HepG2 (cell line): ENCODE measurements at regions not wholly inside any gene's neighbourhood (a gene's known extent, or its start where the extent isn't known, plus 50 kb on each side); places are given as distances from the start of the nearest gene placed in this dataset.

Source experiments
- GPN1 ChIP-seq: sonication (generic); formaldehyde crosslinking; IDR thresholded peaks from 2 replicates; pipeline ENCODE4 v1.5.1; 2020; ENCODE audit warnings: missing genetic modification reagents, borderline replicate concordance
- HMGA1 ChIP-seq: sonication (generic); formaldehyde crosslinking; conservative IDR thresholded peaks from 2 replicates; pipeline ENCODE4 v1.4.0; 2020; ENCODE audit warnings: missing genetic modification reagents
- JUND ChIP-seq: sonication (generic); formaldehyde crosslinking; IDR thresholded peaks from 2 replicates; pipeline ENCODE4 v1.8.0; 2022; ENCODE audit warnings: mild to moderate bottlenecking, missing genetic modification reagents
- KIAA2018 ChIP-seq: sonication (generic); formaldehyde crosslinking; IDR thresholded peaks from 2 replicates; pipeline ENCODE4 v1.5.0; 2020; ENCODE audit warnings: mild to moderate bottlenecking, missing genetic modification reagents, borderline replicate concordance
- NFKBIZ ChIP-seq: IDR thresholded peaks from 2 replicates; pipeline ENCODE4 v1.6.1; 2018; ENCODE audit warnings: missing genetic modification reagents, missing compliant biosample characterization
- PTBP1 ChIP-seq: fragments of 200-400 bp; formaldehyde crosslinking; IDR thresholded peaks from 2 replicates; pipeline ENCODE4 v1.6.1; 2018; ENCODE audit warnings: low read length, low read depth; ENCODE audit not compliant: poor library complexity, severe bottlenecking
- ZNF20 ChIP-seq: sonication (generic); formaldehyde crosslinking; IDR thresholded peaks from 2 replicates; pipeline ENCODE4 v1.4.0; 2020; ENCODE audit warnings: mild to moderate bottlenecking, moderate library complexity, missing genetic modification reagents
- ZNF777 ChIP-seq: sonication (generic); formaldehyde crosslinking; IDR thresholded peaks from 2 replicates; pipeline ENCODE4 v1.4.0; 2020; ENCODE audit warnings: missing genetic modification reagents

- TF ChIP-seq KIAA2018 (CRISPR knock-in tag) (no peak), GPN1 (CRISPR knock-in tag) (no peak), PTBP1 (no peak), ZNF20 (no peak), NFKBIZ (CRISPR knock-in tag) (no peak), HMGA1 (CRISPR knock-in tag) (no peak), JUND (CRISPR knock-in tag) (no peak), ZNF777 (CRISPR knock-in tag) (no peak)
Measured at GRCh38 chr11:20221566-20221965, 61.3 kb upstream of the DBX1 start (continued).
